ENCODE measurements at regions not wholly inside any gene's neighbourhood (a gene's known extent, or its start where the extent isn't known, plus 50 kb on each side); places are given as distances from the start of the nearest gene placed in this dataset.
"Not testable (repeated sequence)": the region's sequence is repeated elsewhere in the genome, so short reads cannot be mapped to it uniquely, and the experiment has no call there.

GRCh38 chrX:866441-866990, 235.9 kb downstream of the SHOX start:
- FAIRE-seq (no peak), DNase-seq (ENCODE audit: low spot score in 2 of 2) (no peak)

DNA sequence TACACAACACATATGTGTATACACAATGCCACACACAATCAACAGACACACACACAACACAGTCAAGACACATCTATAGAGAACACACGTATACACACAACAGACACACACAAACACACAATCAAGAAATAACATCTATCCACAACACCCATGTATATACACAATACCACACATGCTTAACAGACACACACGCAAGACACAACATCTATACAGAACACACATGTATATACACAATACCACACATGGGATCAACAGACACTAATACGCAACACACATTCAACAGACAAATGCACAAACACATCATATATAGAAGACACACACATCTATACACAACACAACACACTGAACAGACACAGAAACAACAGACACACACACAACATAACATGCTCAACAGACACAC, 234.8 kb downstream of the SHOX start:
- no peak for FAIRE-seq

GRCh38 chrX:861921-862320, 231.3 kb downstream of the SHOX start:
- DNase-seq (ENCODE audit: low spot score in 2 of 2) = no peak
- no peak for FAIRE-seq

More for the DNA sequence above, 234.8 kb downstream of the SHOX start:
- no peak for DNase-seq (ENCODE audit: low spot score in 2 of 2)

DNA sequence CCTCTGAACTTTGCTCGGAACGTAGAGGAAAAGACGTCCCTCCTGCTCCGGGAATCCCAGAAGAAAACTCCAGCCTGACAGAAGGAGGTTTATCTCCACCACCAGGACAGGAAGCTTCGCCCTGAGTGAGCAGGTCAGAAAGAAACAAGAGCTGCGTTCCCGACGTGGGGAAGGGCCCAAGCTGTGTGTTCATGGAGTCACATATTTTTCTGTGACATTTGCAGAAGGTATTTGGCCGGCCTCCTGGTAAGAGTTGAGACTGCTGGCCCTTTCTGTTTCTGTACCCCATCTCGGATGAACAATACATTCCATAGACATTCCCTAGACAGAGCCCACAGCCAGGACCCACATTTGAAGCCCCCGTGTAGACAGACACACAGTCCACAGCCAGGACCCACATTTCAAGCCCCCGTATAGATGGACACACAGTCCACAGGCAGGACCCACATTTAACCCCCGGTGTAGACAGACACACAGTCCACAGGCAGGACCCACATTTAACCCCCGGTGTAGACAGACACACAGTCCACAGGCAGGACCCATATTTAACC, 230.8 kb downstream of the SHOX start:
- FAIRE-seq = no peak
- DNase-seq (ENCODE audit: low spot score in 2 of 2) = no peak

- no peak for DNase-seq (ENCODE audit: low spot score in 2 of 2)
These were observed 228.7 kb downstream of the SHOX start for GRCh38 chrX:859329-859728.

DNA sequence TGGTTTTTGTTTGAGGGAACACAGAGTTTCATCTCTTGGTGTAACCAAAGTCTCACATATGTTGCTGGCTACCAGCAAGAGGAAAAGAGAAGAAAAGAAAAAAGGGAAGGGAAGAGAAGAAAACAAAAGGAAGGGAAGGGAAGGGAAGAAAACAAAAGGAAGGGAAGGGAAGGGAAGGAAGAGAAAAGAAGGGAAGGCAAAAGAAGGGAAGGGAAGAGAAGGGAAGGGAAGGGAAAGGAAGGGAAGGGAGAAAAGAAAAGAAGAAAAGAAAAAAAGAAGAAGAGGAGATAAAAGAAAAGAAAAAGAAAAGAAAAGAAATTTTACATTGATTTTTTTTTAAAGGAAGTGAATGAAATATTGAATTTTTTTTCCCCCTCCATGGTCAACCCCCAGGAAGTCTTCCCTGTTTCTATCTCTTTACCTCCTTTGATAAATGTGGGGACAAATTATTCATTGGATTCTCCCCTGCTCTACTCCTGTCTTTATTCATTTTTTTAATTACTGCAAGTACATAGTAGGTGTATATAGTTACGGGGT, 228.0 kb downstream of the SHOX start:
- DNase-seq (ENCODE audit: low spot score in 2 of 2) (no peak), FAIRE-seq (no peak)

More at GRCh38 chrX:859329-859728, 228.7 kb downstream of the SHOX start:
- no peak for FAIRE-seq

DNA sequence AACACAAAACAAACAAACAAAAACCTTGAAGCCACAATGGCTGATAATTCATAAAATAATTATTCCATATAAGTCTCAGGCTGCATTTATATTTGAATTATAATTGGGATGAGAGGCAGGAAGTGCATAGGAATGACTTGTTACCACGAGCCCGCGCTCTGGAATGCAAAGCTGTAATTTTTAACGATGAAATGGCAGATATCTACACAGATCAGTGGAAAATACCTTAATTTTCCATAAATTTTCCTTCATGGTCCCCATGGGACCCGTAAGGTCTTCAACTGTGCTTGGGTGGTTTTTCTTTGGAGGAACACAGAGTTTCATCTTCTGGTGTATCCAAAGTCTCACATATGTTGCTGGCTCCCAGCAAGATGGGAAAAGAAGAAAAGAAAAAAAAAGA, 226.8 kb downstream of the SHOX start:
- FAIRE-seq (no peak), DNase-seq (ENCODE audit: low spot score in 2 of 2) (no peak)

DNA sequence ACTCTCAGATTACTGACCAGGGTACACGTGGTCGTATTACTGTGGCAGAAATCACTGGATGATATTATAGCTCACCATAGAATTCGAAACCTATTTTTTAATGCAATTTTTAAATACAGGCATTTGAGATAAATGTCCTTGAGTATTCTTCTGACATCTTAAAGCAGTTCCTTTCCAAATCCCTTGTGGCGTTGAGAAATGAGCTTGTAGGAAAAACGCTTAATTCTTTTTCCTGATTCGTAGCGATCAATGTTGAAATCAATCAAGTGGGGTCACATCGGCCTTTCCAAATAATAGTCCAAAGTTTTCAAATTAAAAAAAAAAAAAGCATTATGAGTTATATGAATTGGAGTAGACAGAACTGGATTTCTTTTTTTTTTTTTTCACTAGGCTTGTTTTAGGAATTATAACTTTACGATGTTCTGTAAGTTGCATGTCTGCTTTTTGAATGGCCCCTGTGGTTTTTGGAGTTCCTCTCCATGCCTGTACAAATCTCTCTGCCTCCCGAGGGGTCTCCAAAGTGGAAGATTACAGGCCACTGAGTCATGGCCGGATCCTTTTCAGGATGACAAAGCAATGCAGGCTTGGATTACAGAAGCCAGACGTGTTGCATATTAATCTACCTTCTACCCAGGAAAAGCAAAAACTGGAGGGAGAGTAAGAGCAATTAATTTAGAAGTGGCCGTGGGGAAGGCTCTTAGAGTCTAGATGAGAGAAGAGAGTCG, 226.1 kb downstream of the SHOX start:
- no peak for DNase-seq (ENCODE audit: low spot score in 2 of 2)
- FAIRE-seq = no peak

DNA sequence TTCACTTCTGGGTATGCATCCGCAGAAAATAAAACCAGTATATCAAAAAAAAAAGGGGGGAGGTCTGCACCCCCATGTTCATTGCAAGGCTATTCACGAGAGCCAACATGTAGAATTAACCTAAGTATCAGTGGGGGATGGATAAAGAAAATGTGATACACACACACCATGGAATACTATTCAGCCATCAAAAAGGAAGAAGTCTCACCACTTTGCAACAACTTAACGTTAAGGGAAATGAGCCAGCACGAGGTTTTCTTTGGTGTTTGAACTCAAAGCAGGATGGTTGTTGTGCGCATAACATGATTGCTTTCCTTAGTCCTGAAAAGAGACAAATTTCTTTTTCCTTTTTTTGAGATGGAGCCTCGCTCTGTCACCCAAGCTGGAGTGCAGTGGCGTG, 222.7 kb downstream of the SHOX start:
- DNase-seq (ENCODE audit: low spot score in 2 of 2) (no peak), FAIRE-seq (no peak)

DNA sequence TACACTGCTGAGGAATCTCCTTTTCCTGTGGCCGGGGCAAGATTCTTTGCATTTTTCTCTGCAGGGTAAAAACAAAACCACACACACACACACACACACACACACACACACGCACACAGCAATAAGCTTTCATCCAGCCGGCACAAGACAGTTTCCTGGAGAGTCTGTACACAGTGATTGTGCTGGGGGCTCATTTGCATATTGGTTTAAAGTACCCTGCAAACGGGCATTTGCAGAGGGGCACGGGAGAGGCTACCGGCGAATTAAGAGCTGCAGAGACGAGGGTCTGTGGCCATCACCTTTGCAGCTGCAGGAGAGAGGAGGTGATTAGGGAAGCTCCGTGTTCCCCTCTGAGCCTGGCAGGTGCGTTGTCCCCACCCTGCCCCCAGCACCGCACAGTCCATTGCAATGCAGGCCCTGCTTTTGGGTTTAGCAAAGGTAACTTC, 219.9 kb downstream of the SHOX start:
- DNase-seq (ENCODE audit: low spot score in 2 of 2) = no peak
- no peak for FAIRE-seq

DNA sequence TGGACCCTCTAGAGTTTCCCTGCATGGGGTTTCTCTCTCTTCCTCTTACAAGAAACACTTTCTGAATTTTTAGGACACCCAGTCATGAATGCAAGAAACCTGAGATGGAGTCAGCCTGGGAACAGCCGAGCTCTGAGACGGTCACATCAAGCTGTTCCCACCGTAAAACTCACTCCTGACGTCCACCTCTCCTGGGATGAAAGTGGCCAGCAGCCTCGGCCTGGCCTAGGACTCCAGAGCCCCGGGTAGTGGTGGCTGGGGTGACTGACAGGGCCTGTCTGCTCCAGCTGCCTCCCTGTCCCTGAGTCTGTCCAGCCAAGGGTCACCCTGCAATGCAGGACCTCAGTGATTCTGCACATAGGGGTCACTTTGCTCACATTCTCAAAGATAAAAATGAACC, 217.8 kb downstream of the SHOX start:
- FAIRE-seq = no peak
- DNase-seq (ENCODE audit: low spot score in 2 of 2) = no peak

- FAIRE-seq = no peak
- DNase-seq (ENCODE audit: low spot score in 2 of 2) = no peak
These were observed 212.7 kb downstream of the SHOX start for GRCh38 chrX:843306-843705.

DNA sequence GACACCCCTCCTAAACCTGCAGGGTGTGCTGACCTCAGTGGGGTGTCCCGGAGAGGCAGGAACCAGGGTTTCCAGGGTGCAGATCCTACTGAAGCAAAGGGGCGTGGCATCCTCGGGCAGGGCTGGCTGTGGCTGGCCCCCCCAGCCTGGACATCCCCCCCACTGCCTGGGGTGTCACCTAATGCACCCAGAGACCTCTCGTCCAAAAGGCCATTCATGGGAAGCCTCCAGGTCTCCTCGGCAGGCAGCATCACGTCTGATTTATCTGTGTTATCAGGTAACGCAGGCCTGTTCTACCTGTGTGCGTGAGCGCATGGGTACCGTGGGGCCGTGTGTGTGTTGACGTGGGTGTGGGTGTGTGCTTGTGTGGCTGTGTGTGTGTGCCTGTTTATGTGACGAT, 210.0 kb downstream of the SHOX start:
- DNase-seq (ENCODE audit: low spot score in 2 of 2) = no peak
- FAIRE-seq = no peak

- not testable (repeated sequence) for DNase-seq (ENCODE audit: low spot score in 2 of 2); FAIRE-seq
These were observed 208.1 kb downstream of the SHOX start for GRCh38 chrX:838666-839065.

DNA sequence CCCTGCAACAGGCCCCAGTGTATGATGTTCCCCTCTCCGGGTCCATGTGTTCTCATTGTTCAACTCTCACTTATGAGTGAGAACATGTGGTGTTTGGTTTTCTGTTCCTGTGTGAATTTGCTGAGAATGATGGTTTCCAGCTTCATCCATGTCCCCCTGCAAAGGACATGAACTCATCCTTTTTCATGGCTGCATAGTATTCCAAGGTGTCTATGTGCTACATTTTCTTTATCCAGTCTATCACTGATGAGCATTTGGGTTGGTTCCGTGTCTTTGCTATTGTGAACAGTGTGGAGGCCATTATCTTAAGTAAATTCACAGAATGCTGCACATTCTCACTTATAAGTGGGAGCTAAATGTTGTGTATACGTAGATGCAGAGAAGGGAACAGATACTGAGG, 205.3 kb downstream of the SHOX start:
- FAIRE-seq = not testable (repeated sequence)

DNA sequence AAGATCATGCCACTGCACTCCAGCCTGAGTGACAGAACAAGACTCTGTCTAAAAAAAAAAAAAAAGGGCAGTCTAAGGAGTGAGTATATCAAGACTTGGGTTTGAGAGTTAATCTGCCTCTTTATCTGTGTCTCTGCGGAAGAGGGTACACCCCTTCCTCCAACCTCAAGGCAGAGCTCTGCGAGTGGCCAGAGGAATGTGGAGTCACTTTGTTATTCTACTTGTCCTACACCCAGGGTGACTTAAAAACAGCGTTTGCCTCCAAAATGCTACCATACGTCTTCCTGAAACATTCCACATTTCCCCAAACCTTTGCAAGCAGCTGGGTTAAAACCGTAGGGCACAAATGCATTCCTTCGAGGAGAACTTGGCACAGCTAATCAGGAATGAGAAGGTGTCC, 199.9 kb downstream of the SHOX start:
- no peak for FAIRE-seq
- DNase-seq (ENCODE audit: low spot score in 2 of 2) = no peak

More for the DNA sequence above, 205.3 kb downstream of the SHOX start:
- DNase-seq (ENCODE audit: low spot score in 2 of 2) = not testable (repeated sequence)

GRCh38 chrX:829145-829544, 198.6 kb downstream of the SHOX start:
- DNase-seq (ENCODE audit: low spot score in 2 of 2) (no peak), FAIRE-seq (no peak)

DNA sequence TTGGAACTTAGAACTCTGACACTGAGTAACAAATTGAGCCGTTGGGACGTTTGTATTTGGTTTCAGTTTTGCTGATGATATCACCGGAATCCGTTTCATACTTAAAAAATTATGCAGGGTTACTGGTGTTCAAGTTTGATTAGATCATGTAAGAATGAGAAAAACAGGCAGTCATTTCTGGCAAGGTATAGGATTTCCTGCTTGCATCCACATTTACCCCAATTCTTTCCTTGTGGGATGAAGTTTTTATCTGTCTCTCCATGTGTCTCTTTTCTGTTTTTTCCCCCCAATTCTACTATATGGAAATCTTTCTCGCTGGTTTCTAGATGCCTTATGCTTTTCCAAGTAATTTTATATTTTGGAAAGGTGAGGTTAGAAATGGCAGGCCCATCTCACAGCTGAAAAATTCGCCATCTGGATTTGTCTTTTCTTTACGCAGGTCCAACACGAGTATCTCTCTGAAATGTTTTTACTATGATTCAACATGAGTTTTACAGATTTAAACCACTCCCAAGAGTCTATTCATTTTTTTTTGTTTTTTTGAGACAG, 197.9 kb downstream of the SHOX start:
- no peak for FAIRE-seq
- no peak for DNase-seq (ENCODE audit: low spot score in 2 of 2)

- FAIRE-seq (no peak), DNase-seq (ENCODE audit: low spot score in 2 of 2) (no peak)
These were observed 195.9 kb downstream of the SHOX start for GRCh38 chrX:826448-826847.

GRCh38 chrX:825991-826390, 195.4 kb downstream of the SHOX start:
- no peak for DNase-seq (ENCODE audit: low spot score in 2 of 2)
- no peak for FAIRE-seq

DNA sequence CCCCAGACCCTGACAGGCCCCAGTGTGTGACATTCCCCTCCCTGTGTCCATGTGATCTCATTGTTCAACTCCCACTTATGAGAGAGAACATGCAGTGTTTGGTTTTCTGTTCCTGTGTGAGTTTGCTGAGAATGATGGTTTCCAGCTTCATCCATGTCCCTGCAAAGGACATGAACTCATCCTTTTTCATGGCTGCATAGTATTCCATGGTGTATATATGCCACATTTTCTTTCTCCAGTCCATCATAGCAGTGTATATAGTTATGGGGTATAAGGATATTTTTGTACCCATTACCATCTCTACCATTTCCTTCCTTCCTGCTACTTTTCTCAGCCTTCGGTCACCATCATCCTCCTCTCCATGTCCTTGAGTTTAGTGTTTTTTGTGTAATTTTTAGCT, 192.5 kb downstream of the SHOX start:
- not testable (repeated sequence) for FAIRE-seq

More for the DNA sequence above, 192.5 kb downstream of the SHOX start:
- DNase-seq (ENCODE audit: low spot score in 2 of 2) = not testable (repeated sequence)

Measured in frontal cortex (tissue), 3 donors.